Endothelial cell of umbilical vein (primary cell): ENCODE measurements at regions not wholly inside any gene's neighbourhood (a gene's known extent, or its start where the extent isn't known, plus 50 kb on each side); places are given as distances from the start of the nearest gene placed in this dataset.

ENCODE experiments used
- EZH2 ChIP-seq: IDR thresholded peaks from 2 replicates; pipeline ENCODE4 v1.6.1; 2012; ENCODE audit warnings: borderline replicate concordance, low read depth, mild to moderate bottlenecking, moderate library complexity, low read length, inconsistent platforms; ENCODE audit not compliant: severe bottlenecking
- FOS ChIP-seq: IDR thresholded peaks from 2 replicates; pipeline ENCODE4 v1.6.1; 2011; ENCODE audit warnings: mild to moderate bottlenecking, low read length, moderate library complexity, borderline replicate concordance; ENCODE audit not compliant: insufficient read depth
- GATA2 ChIP-seq: IDR thresholded peaks from 2 replicates; pipeline ENCODE4 v1.7.0; 2011; ENCODE audit warnings: low read depth, mild to moderate bottlenecking, moderate library complexity, mixed read lengths, low read length; ENCODE audit not compliant: insufficient read length, insufficient read depth
- JUN ChIP-seq: IDR thresholded peaks from 2 replicates; pipeline ENCODE4 v1.6.1; 2011; ENCODE audit warnings: borderline replicate concordance, low read depth; ENCODE audit not compliant: insufficient read length, insufficient read depth
- POLR2A ChIP-seq: IDR thresholded peaks from 2 replicates; pipeline ENCODE4 v1.6.1; 2012; ENCODE audit warnings: low read depth, mild to moderate bottlenecking, control low read depth, low read length
- POLR2AphosphoS5 ChIP-seq: IDR thresholded peaks from 2 replicates; pipeline ENCODE4 v1.6.1; 2012; ENCODE audit warnings: low read depth, mild to moderate bottlenecking, control low read depth, low read length, moderate library complexity; ENCODE audit not compliant: insufficient read depth
- TF ChIP-seq, protein P1 (sequence below), 2 donors: IDR thresholded peaks; 1 replicate in 1 of 2; 2 replicates in 1 of 2; pipeline ENCODE4 v1.5.1; 2011; ENCODE audit warnings: low read length in 2 of 2, mild to moderate bottlenecking in 2 of 2, moderate library complexity in 2 of 2, control low read depth in 1 of 2, inconsistent platforms in 1 of 2, low read depth in 1 of 2; ENCODE audit not compliant: insufficient read depth in 1 of 2; ENCODE audit errors: extremely low read depth in 1 of 2

DNA sequence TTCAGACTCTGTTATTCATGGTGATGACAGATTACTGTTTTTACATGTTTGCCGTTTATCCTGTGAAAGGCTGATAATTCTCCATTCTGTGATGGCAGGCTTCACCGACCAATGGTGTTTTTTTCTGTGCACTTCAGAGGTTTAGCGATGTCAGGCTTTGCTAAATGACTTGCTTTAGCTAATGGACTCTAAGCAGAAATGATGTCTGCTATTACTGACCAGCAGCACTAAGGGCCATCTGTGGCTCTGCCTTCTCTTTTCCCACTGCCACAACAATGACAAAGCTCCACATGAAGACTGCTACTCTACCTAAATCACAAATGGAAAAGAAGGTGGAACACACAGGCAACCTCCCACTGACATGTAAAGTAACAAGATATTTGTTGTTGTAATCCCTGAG is 68.4 kb upstream of the ALB start:
- TF ChIP-seq POLR2AphosphoS5 (no peak), JUN (no peak), GATA2 (no peak), POLR2A (no peak), FOS (no peak), EZH2 (no peak)
- TF ChIP-seq, protein P1, sequence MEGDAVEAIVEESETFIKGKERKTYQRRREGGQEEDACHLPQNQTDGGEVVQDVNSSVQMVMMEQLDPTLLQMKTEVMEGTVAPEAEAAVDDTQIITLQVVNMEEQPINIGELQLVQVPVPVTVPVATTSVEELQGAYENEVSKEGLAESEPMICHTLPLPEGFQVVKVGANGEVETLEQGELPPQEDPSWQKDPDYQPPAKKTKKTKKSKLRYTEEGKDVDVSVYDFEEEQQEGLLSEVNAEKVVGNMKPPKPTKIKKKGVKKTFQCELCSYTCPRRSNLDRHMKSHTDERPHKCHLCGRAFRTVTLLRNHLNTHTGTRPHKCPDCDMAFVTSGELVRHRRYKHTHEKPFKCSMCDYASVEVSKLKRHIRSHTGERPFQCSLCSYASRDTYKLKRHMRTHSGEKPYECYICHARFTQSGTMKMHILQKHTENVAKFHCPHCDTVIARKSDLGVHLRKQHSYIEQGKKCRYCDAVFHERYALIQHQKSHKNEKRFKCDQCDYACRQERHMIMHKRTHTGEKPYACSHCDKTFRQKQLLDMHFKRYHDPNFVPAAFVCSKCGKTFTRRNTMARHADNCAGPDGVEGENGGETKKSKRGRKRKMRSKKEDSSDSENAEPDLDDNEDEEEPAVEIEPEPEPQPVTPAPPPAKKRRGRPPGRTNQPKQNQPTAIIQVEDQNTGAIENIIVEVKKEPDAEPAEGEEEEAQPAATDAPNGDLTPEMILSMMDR (IDR thresholded peaks at IDR 0.05; ENCODE audit: extremely low read depth in 1 of 2, insufficient read depth in 1 of 2, low read depth in 1 of 2, low read length in 2 of 2), result no peak
